ENCODE measurements at regions not wholly inside any gene's neighbourhood (a gene's known extent, or its start where the extent isn't known, plus 50 kb on each side); places are given as distances from the start of the nearest gene placed in this dataset.

- Histone ChIP-seq H3K4me3 (ENCODE audit: extremely low read depth in 1 of 4, insufficient read depth in 2 of 4, low read depth in 3 of 4, low read length in 4 of 4) (no peak overlapping the region), H3K23ac (ENCODE audit: insufficient read length) (no peak overlapping the region), H4K20me1 (replicated peaks in 1 of 2; ENCODE audit: control insufficient read depth in 1 of 2, insufficient read depth in 2 of 2, low read length in 2 of 2) (no peaks in the 10 kb centered on the region), H3K9ac (replicated peaks in 1 of 4; ENCODE audit: extremely low read depth in 1 of 4, low read depth in 3 of 4, low read length in 3 of 4) (no peak overlapping the region), H2BK20ac (ENCODE audit: low read length) (no peak overlapping the region), H2BK5ac (ENCODE audit: low read depth, low read length) (no peak overlapping the region), H4K91ac (replicated peaks; ENCODE audit: insufficient read length, low read length) (no peak overlapping the region), H3K18ac (ENCODE audit: extremely low read depth, low read length) (no peak overlapping the region), H2BK120ac (replicated peaks; ENCODE audit: low read depth, low read length) (no peak overlapping the region), H3K27me3 (replicated peaks in 1 of 4; ENCODE audit: control insufficient read depth in 3 of 4, extremely low read depth in 1 of 4, insufficient read depth in 3 of 4, low read length in 3 of 4) (no peaks in the 10 kb centered on the region), H3K4me1 (replicated peaks in 1 of 4; ENCODE audit: control insufficient read depth in 3 of 4, insufficient read depth in 4 of 4, low read length in 3 of 4) (no peaks in the 10 kb centered on the region), H3K79me2 (ENCODE audit: control insufficient read depth in 1 of 2, insufficient read depth in 2 of 2, low read length in 2 of 2) (no peaks in the 10 kb centered on the region), H3K9me3 (ENCODE audit: insufficient read depth in 2 of 2, low read depth in 1 of 2, low read length in 1 of 2) (peaks cover 4 to 8% of the 10 kb centered on the region in 2 experiments; a peak in 3 of 4 replicates), H3K23me2 (ENCODE audit: low read depth, low read length) (no peaks in the 10 kb centered on the region), H3K14ac (ENCODE audit: insufficient read length) (no peak overlapping the region), H3K4ac (replicated peaks; ENCODE audit: insufficient read length, low read depth, low read length) (no peak overlapping the region), H2AK5ac (ENCODE audit: low read depth, low read length) (no peak overlapping the region), H3K4me2 (ENCODE audit: insufficient read depth in 1 of 2, low read depth in 2 of 2, low read length in 2 of 2) (no peak overlapping the region), H3K27ac (ENCODE audit: low read depth, low read length) (no peak overlapping the region), H4K5ac (ENCODE audit: insufficient read length, low read depth, low read length) (no peak overlapping the region), H3K36me3 (ENCODE audit: control insufficient read depth in 2 of 4, insufficient read depth in 4 of 4, low read length in 3 of 4) (no peaks in the 10 kb centered on the region), H4K8ac (ENCODE audit: extremely low read depth, insufficient read depth, low read length) (no peak overlapping the region), H2BK15ac (ENCODE audit: low read length) (no peak overlapping the region), H2BK12ac (ENCODE audit: low read depth, low read length) (no peak overlapping the region), H3K79me1 (ENCODE audit: low read depth, low read length) (no peaks in the 10 kb centered on the region), H3K56ac (replicated peaks; ENCODE audit: insufficient read length, low read depth, low read length) (no peak overlapping the region), H2AFZ (ENCODE audit: low read length) (no peak overlapping the region)
- DNase-seq (ENCODE audit: low read depth in 1 of 2, low spot score in 2 of 2) = no peak
- ChIA-PET CTCF (ENCODE audit: partially characterized antibody) (interaction anchor here (0.9 to 2.2 kb wide), 4 partner anchors 13 to 59 kb away, joined by 4 to 7 read pairs (median 4); no protein-coding TSS in a partner anchor), POLR2A (ENCODE audit: partially characterized antibody) (no interaction called here)
- FAIRE-seq = no peak
- TF ChIP-seq SIX5 (IDR thresholded peaks at IDR 0.05; ENCODE audit: low read depth, low read length) = no peak
- TF ChIP-seq CHD2 (IDR thresholded peaks at IDR 0.05; ENCODE audit: low read length) = no peak
- TF ChIP-seq NRF1 (IDR thresholded peaks at IDR 0.05; ENCODE audit: low read depth, low read length) = no peak
- TF ChIP-seq POU5F1 (IDR thresholded peaks at IDR 0.05; ENCODE audit: low read depth, low read length) = no peak
- no peak for TF ChIP-seq CBX8 (IDR thresholded peaks at IDR 0.05; ENCODE audit: borderline replicate concordance, low read depth, low read length)
- peak in 1 of 3 experiments; percentile 10; a peak in 2 of 4 replicates for TF ChIP-seq CTCF (IDR thresholded peaks at IDR 0.05; ENCODE audit: control extremely low read depth in 1 of 3, insufficient read depth in 1 of 3, low read depth in 1 of 3, low read length in 3 of 3)
- no peak for TF ChIP-seq CBX5 (IDR thresholded peaks at IDR 0.05; ENCODE audit: low read depth, low read length)
- TF ChIP-seq SP4 (IDR thresholded peaks at IDR 0.05; ENCODE audit: low read length) = no peak
Measured at GRCh38 chr3:22901684-22902083, 301.4 kb upstream of the UBE2E2 start.

Data from H1 (cell line).